ENCODE measurements at regions not wholly inside any gene's neighbourhood (a gene's known extent, or its start where the extent isn't known, plus 50 kb on each side); places are given as distances from the start of the nearest gene placed in this dataset.
"Not testable (repeated sequence)": the region's sequence is repeated elsewhere in the genome, so short reads cannot be mapped to it uniquely, and the experiment has no call there.

DNA sequence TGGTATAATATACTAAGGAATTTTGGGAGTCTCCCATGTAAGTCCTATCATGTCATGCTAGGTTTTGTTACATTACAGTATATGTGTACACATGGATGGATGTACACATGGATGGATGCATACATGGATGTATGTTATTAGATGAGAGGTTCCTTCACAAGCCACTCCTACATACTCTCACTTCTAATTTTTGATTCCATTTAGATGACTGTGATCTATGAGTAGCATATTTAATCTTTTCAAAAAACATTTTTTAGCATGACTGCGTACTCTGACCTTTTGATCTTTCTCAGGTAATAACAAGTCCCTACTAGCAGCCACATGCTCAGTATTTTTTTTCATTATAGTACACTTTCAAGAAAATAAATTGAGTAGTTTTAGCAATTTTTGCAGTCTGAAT lies 441.8 kb downstream of the SLITRK1 start:
- H3K36me3 ChIP-seq (ENCODE audit: insufficient read depth) = no peaks in the 10 kb centered on the region
- TF ChIP-seq, protein P1, sequence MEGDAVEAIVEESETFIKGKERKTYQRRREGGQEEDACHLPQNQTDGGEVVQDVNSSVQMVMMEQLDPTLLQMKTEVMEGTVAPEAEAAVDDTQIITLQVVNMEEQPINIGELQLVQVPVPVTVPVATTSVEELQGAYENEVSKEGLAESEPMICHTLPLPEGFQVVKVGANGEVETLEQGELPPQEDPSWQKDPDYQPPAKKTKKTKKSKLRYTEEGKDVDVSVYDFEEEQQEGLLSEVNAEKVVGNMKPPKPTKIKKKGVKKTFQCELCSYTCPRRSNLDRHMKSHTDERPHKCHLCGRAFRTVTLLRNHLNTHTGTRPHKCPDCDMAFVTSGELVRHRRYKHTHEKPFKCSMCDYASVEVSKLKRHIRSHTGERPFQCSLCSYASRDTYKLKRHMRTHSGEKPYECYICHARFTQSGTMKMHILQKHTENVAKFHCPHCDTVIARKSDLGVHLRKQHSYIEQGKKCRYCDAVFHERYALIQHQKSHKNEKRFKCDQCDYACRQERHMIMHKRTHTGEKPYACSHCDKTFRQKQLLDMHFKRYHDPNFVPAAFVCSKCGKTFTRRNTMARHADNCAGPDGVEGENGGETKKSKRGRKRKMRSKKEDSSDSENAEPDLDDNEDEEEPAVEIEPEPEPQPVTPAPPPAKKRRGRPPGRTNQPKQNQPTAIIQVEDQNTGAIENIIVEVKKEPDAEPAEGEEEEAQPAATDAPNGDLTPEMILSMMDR (conservative IDR thresholded peaks at IDR 0.05; ENCODE audit: low read depth, low read length) = no peak
- no peak overlapping the region for H3K9ac ChIP-seq
- H3K79me2 ChIP-seq (ENCODE audit: insufficient read depth, low read depth) = no peaks in the 10 kb centered on the region
- H2AFZ ChIP-seq (ENCODE audit: low read depth) = no peak overlapping the region
- H3K4me1 ChIP-seq (ENCODE audit: low read depth, poor library complexity, severe bottlenecking) = no peaks in the 10 kb centered on the region
- H3K27ac ChIP-seq = no peak overlapping the region
- no peaks in the 10 kb centered on the region for H3K27me3 ChIP-seq (ENCODE audit: insufficient read depth, low read depth)
- H4K20me1 ChIP-seq (ENCODE audit: insufficient read depth) = no peaks in the 10 kb centered on the region
- no peak overlapping the region for H3K4me2 ChIP-seq
- H3K4me3 ChIP-seq (IDR thresholded peaks at IDR 0.05; ENCODE audit: insufficient read depth, low read depth, low read length) = no peak overlapping the region

DNA sequence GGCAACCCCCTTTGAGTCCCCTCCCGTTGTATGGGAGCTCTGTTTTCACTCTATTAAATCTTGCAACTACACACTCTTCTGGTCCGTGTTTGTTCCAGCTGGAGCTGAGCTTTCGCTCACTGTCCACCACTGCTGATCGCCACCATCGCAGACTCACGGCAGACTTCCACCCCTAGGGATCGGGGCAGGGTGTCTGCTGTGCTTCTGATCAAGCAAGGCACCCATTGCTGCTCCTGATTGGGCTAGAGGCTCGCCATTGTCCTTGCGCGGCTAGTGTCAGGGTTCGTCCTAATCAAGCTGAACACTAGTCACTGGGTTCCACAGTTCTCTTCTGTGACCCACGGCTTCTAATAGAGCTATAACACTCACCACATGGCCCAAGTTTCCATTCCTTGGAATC lies 442.8 kb downstream of the SLITRK1 start:
- H3K27me3 ChIP-seq (ENCODE audit: insufficient read depth, low read depth); H3K36me3 ChIP-seq (ENCODE audit: insufficient read depth); H3K4me3 ChIP-seq (IDR thresholded peaks at IDR 0.05; ENCODE audit: insufficient read depth, low read depth, low read length); H3K79me2 ChIP-seq (ENCODE audit: insufficient read depth, low read depth); H2AFZ ChIP-seq (ENCODE audit: low read depth); H4K20me1 ChIP-seq (ENCODE audit: insufficient read depth); H3K27ac ChIP-seq; H3K4me1 ChIP-seq (ENCODE audit: low read depth, poor library complexity, severe bottlenecking); H3K4me2 ChIP-seq; H3K9ac ChIP-seq: not testable (repeated sequence)

DNA sequence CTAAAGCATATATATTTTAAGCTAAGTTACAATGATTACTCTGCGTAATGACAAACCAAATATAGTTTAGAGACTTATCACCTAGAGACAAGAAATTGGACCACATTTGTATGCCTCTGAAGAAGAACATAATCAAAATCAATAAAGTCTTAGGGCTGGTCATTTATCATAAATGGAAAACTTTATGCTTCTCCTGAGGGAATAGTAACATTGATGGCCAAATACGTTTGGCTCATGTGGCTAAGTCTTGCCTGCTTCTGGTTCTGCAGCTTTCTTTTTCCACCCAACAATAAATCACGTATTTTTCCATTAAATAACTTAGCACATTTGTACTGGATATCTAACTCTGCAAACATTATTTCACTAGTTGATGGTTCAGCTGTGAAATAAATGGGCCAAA lies 458.4 kb downstream of the SLITRK1 start:
- no peaks in the 10 kb centered on the region for H3K4me1 ChIP-seq (ENCODE audit: low read depth, poor library complexity, severe bottlenecking)
- H3K27ac ChIP-seq = no peak overlapping the region
- H3K36me3 ChIP-seq (ENCODE audit: insufficient read depth) = no peaks in the 10 kb centered on the region
- H3K79me2 ChIP-seq (ENCODE audit: insufficient read depth, low read depth) = no peaks in the 10 kb centered on the region
- no peak overlapping the region for H3K4me3 ChIP-seq (IDR thresholded peaks at IDR 0.05; ENCODE audit: insufficient read depth, low read depth, low read length)
- TF ChIP-seq, protein P1 (conservative IDR thresholded peaks at IDR 0.05; ENCODE audit: low read depth, low read length) = no peak
- H4K20me1 ChIP-seq (ENCODE audit: insufficient read depth) = no peaks in the 10 kb centered on the region
- no peak overlapping the region for H2AFZ ChIP-seq (ENCODE audit: low read depth)
- no peak overlapping the region for H3K4me2 ChIP-seq
- H3K27me3 ChIP-seq (ENCODE audit: insufficient read depth, low read depth) = no peaks in the 10 kb centered on the region
- H3K9ac ChIP-seq = no peak overlapping the region

DNA sequence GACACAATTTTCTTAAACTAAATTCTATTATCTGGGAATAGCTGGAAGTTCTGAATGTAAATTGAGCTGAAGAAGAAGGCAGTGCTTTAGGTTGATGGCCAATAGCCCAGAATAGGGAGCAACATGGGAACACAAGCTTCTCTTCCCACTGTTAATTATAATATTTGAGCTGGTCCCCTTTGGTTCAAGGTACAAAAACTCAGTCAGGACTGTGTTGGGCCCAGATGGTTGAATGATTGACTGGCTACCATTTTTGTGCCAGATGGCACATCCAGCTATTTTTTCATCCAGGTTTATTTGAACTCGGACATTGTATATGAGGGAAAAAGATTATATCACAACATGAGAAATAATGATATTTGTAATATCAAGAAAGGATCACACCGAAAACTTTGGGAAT lies 458.9 kb downstream of the SLITRK1 start:
- Histone ChIP-seq H2AFZ (ENCODE audit: low read depth) (no peak overlapping the region), H3K27ac (no peak overlapping the region), H3K4me1 (ENCODE audit: low read depth, poor library complexity, severe bottlenecking) (no peaks in the 10 kb centered on the region), H3K79me2 (ENCODE audit: insufficient read depth, low read depth) (no peaks in the 10 kb centered on the region), H3K36me3 (ENCODE audit: insufficient read depth) (no peaks in the 10 kb centered on the region), H3K27me3 (ENCODE audit: insufficient read depth, low read depth) (no peaks in the 10 kb centered on the region), H3K4me3 (IDR thresholded peaks at IDR 0.05; ENCODE audit: insufficient read depth, low read depth, low read length) (no peak overlapping the region), H3K9ac (no peak overlapping the region), H4K20me1 (ENCODE audit: insufficient read depth) (no peaks in the 10 kb centered on the region), H3K4me2 (no peak overlapping the region)
- TF ChIP-seq, protein P1 (conservative IDR thresholded peaks at IDR 0.05; ENCODE audit: low read depth, low read length) = no peak

DNA sequence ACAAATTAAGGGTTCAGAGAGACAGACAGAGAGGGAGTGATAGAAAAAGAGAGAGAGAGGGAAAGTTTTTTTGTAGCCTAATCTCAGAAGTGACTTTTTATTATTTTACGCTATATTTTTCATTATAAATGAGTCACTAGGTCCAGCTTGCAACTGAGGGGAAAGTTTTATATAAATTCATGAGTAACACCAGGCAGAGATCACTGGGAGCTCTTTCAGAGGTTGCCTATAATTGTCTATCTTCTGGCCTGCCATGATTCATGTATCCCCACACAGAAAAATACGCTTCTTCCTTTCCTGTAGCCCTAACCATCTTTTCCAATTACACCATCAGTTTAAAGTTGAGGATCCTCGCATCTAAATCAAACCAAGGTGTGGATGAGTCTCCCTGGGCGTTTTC lies 467.9 kb downstream of the SLITRK1 start:
- Histone ChIP-seq H3K4me3 (IDR thresholded peaks at IDR 0.05; ENCODE audit: insufficient read depth, low read depth, low read length) (no peak overlapping the region), H3K27ac (no peak overlapping the region), H3K4me2 (no peak overlapping the region), H3K79me2 (ENCODE audit: insufficient read depth, low read depth) (no peaks in the 10 kb centered on the region), H2AFZ (ENCODE audit: low read depth) (no peak overlapping the region), H3K4me1 (ENCODE audit: low read depth, poor library complexity, severe bottlenecking) (no peaks in the 10 kb centered on the region), H3K27me3 (ENCODE audit: insufficient read depth, low read depth) (no peaks in the 10 kb centered on the region), H3K9ac (no peak overlapping the region), H3K36me3 (ENCODE audit: insufficient read depth) (no peaks in the 10 kb centered on the region), H4K20me1 (ENCODE audit: insufficient read depth) (no peaks in the 10 kb centered on the region)
- TF ChIP-seq, protein P1 (conservative IDR thresholded peaks at IDR 0.05; ENCODE audit: low read depth, low read length) = no peak

Measured in KMS-11 (cell line).